ENCODE measurements at regions not wholly inside any gene's neighbourhood (a gene's known extent, or its start where the extent isn't known, plus 50 kb on each side); places are given as distances from the start of the nearest gene placed in this dataset.

DNA sequence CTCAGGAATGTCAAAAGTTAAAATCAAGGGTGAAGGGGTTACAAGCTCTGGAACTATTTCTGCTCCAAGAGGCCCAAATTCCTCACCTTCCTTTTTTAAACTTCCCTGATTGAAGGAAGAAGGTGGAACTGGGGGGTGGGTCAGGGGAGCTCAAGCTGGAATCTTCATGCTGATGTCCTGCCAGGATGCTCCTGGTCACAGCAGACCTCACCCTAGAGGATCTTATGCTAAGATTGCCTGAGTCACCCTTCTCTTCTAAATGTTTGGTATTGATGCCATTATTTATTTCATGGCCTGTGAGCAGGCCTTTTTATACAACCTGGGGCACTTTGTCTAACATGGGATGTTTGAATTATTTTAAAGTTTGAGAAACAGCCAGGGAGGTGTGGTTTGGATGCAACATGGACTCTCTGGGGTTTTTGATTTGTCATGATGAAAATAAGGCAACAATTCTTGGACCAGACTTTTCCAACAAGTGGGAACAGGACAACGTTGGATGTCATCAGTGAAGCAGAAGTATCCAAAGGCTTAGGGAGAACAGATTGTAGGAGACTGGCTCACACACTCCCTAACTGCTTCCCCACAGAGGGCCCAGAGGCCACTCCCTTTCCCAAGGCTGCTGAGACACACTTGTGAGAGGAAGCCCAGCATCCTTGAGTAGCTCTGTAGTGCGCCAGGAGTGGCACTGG is 420.2 kb upstream of the MEX3C start:
- WGBS (ENCODE audit: extremely low coverage, insufficient read length, low lambda C conversion rate): no CpG with 5 or more reads among the region's 2 CpGs
- H2AFZ ChIP-seq (ENCODE audit: low read length): no peak overlapping the region
- TF ChIP-seq, protein P1, sequence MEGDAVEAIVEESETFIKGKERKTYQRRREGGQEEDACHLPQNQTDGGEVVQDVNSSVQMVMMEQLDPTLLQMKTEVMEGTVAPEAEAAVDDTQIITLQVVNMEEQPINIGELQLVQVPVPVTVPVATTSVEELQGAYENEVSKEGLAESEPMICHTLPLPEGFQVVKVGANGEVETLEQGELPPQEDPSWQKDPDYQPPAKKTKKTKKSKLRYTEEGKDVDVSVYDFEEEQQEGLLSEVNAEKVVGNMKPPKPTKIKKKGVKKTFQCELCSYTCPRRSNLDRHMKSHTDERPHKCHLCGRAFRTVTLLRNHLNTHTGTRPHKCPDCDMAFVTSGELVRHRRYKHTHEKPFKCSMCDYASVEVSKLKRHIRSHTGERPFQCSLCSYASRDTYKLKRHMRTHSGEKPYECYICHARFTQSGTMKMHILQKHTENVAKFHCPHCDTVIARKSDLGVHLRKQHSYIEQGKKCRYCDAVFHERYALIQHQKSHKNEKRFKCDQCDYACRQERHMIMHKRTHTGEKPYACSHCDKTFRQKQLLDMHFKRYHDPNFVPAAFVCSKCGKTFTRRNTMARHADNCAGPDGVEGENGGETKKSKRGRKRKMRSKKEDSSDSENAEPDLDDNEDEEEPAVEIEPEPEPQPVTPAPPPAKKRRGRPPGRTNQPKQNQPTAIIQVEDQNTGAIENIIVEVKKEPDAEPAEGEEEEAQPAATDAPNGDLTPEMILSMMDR (conservative IDR thresholded peaks at IDR 0.05): no peak

More for the DNA sequence above, 420.2 kb upstream of the MEX3C start:
- H4K20me1 ChIP-seq (ENCODE audit: control insufficient read depth, insufficient read depth, insufficient read length): no peaks in the 10 kb centered on the region
- H2BK5ac ChIP-seq (ENCODE audit: insufficient read length, low read length): no peak overlapping the region
- H3K9ac ChIP-seq (ENCODE audit: extremely low read depth, insufficient read length, low read length): no peak overlapping the region
- H3K79me1 ChIP-seq (ENCODE audit: insufficient read depth, low read depth, low read length, poor library complexity, severe bottlenecking): no peaks in the 10 kb centered on the region
- H3T11ph ChIP-seq (ENCODE audit: low read length): no peak overlapping the region
- H3K79me2 ChIP-seq (ENCODE audit: insufficient read depth, low read length): no peaks in the 10 kb centered on the region
- H3K27ac Mint-ChIP-seq: no peak overlapping the region
- H3K56ac ChIP-seq (ENCODE audit: insufficient read length, low read depth, low read length): no peak overlapping the region
- no peak overlapping the region for H2BK120ac ChIP-seq (ENCODE audit: low read depth, low read length, poor library complexity, severe bottlenecking)
- no peak overlapping the region for H4K8ac ChIP-seq (replicated peaks; ENCODE audit: insufficient read length, low read depth, low read length)
- peaks cover 17% of the 10 kb centered on the region for H3K27me3 Mint-ChIP-seq (ENCODE audit: low read depth)
- no peak for DNase-seq
- H3K27me3 ChIP-seq (ENCODE audit: insufficient read depth, low read length): no peaks in the 10 kb centered on the region
- peaks cover 15 to 16% of the 10 kb centered on the region in 2 experiments for H3K4me1 Mint-ChIP-seq
- no peak overlapping the region for H3K27ac ChIP-seq (ENCODE audit: insufficient read length, low read depth, low read length)
- H3K4me2 ChIP-seq (ENCODE audit: insufficient read depth, insufficient read length, low read length): no peak overlapping the region
- H3K23me2 ChIP-seq (ENCODE audit: insufficient read length, low read depth, low read length, poor library complexity, severe bottlenecking): no peaks in the 10 kb centered on the region
- H3K4ac ChIP-seq (ENCODE audit: low read depth, low read length): no peak overlapping the region
- no peak overlapping the region for H4K91ac ChIP-seq (ENCODE audit: insufficient read length, low read depth, low read length)
- H3K9me3 Mint-ChIP-seq: peaks cover 0 to 3% of the 10 kb centered on the region in 2 experiments; a peak in 2 of 5 replicates
- peaks cover 6% of the 10 kb centered on the region; the same call in 1 of the 2 replicates for H3K4me1 ChIP-seq (ENCODE audit: insufficient read depth, low read length)
- H2BK12ac ChIP-seq (ENCODE audit: insufficient read length, low read depth, low read length): no peak overlapping the region
- no peaks in the 10 kb centered on the region for H3K9me3 ChIP-seq (ENCODE audit: control insufficient read depth, low read depth, low read length)
- no peak overlapping the region for H2AK5ac ChIP-seq (ENCODE audit: insufficient read length, low read length)
- H3K23ac ChIP-seq (ENCODE audit: insufficient read length, low read depth, low read length): no peak overlapping the region
- no peak overlapping the region for H2BK20ac ChIP-seq (ENCODE audit: low read depth, low read length, poor library complexity, severe bottlenecking)
- no peak overlapping the region for H3K14ac ChIP-seq (ENCODE audit: insufficient read depth, low read length)
- H4K5ac ChIP-seq (ENCODE audit: insufficient read length, low read depth, low read length): no peak overlapping the region
- H3K36me3 Mint-ChIP-seq (ENCODE audit: insufficient read depth in 1 of 3, low read depth in 3 of 3): peaks cover 0 to 4% (median 4%) of the 10 kb centered on the region in 3 experiments; a peak in 3 of 7 replicates
- H3K18ac ChIP-seq (ENCODE audit: insufficient read length, low read depth, low read length): no peak overlapping the region
- H2BK15ac ChIP-seq (ENCODE audit: low read depth, low read length): no peak overlapping the region
- H3K4me3 Mint-ChIP-seq: no peak overlapping the region
